HEK293 (cell line): ENCODE measurements at regions not wholly inside any gene's neighbourhood (a gene's known extent, or its start where the extent isn't known, plus 50 kb on each side); places are given as distances from the start of the nearest gene placed in this dataset.
A peak's percentile ranks its signal among the peaks of the same experiment; 100 is the strongest.

Experiments used
- BCL11B ChIP-seq: fragments of 450-650 bp; formaldehyde crosslinking; IDR thresholded peaks from 2 replicates; pipeline ENCODE4 v1.5.1; 2016; ENCODE audit warnings: low read depth, missing biosample characterization, missing genetic modification characterization
- EGR2 ChIP-seq: fragments of 450-650 bp; formaldehyde crosslinking; IDR thresholded peaks from 2 replicates; pipeline ENCODE4 v1.5.1; 2016; ENCODE audit warnings: low read depth, missing biosample characterization, missing genetic modification characterization
- FEZF1 ChIP-seq: fragments of 450-650 bp; formaldehyde crosslinking; IDR thresholded peaks from 2 replicates; pipeline ENCODE4 v1.5.1; 2016; ENCODE audit warnings: missing biosample characterization, missing genetic modification characterization
- HOXD13 ChIP-seq: sonication (generic); formaldehyde crosslinking; IDR thresholded peaks from 2 replicates; pipeline ENCODE4 v1.8.0; 2022; ENCODE audit warnings: missing genetic modification reagents, borderline replicate concordance
- KLF7 ChIP-seq: fragments of 450-650 bp; formaldehyde crosslinking; IDR thresholded peaks from 2 replicates; pipeline ENCODE4 v1.5.1; 2016; ENCODE audit warnings: missing biosample characterization, missing genetic modification characterization, borderline replicate concordance
- OVOL3 ChIP-seq: fragments of 450-650 bp; formaldehyde crosslinking; IDR thresholded peaks from 2 replicates; pipeline ENCODE4 v1.5.1; 2016; ENCODE audit warnings: missing biosample characterization, missing genetic modification characterization
- PRDM1 ChIP-seq: fragments of 450-650 bp; formaldehyde crosslinking; IDR thresholded peaks from 2 replicates; pipeline ENCODE4; 2016; ENCODE audit warnings: missing biosample characterization, missing genetic modification characterization
- SP7 ChIP-seq: fragments of 450-650 bp; formaldehyde crosslinking; IDR thresholded peaks from 2 replicates; pipeline ENCODE4 v1.5.1; 2016; ENCODE audit warnings: missing biosample characterization, missing genetic modification characterization
- ZBTB6 ChIP-seq: fragments of 450-650 bp; formaldehyde crosslinking; IDR thresholded peaks from 2 replicates; pipeline ENCODE4 v1.5.1; 2017; ENCODE audit warnings: missing biosample characterization, missing genetic modification characterization
- ZNF133 ChIP-seq: fragments of 450-650 bp; formaldehyde crosslinking; IDR thresholded peaks from 2 replicates; pipeline ENCODE4 v1.5.1; 2016; ENCODE audit warnings: missing biosample characterization, missing genetic modification characterization
- ZNF155 ChIP-seq: fragments of 450-650 bp; formaldehyde crosslinking; IDR thresholded peaks from 2 replicates; pipeline ENCODE4 v1.5.1; 2016; ENCODE audit warnings: missing biosample characterization, missing genetic modification characterization
- ZNF16 ChIP-seq: fragments of 450-650 bp; formaldehyde crosslinking; IDR thresholded peaks from 2 replicates; pipeline ENCODE4 v1.5.1; 2016; ENCODE audit warnings: low read depth, missing biosample characterization, missing genetic modification characterization
- ZNF19 ChIP-seq: fragments of 450-650 bp; formaldehyde crosslinking; IDR thresholded peaks from 2 replicates; pipeline ENCODE4; 2016; ENCODE audit warnings: missing biosample characterization, missing genetic modification characterization, low read depth
- ZNF221 ChIP-seq: fragments of 450-650 bp; formaldehyde crosslinking; IDR thresholded peaks from 2 replicates; pipeline ENCODE4 v1.5.1; 2017; ENCODE audit warnings: missing biosample characterization, missing genetic modification characterization, borderline replicate concordance
- ZNF248 ChIP-seq: fragments of 450-650 bp; formaldehyde crosslinking; IDR thresholded peaks from 2 replicates; pipeline ENCODE4 v1.5.1; 2017; ENCODE audit warnings: missing biosample characterization, missing genetic modification characterization
- ZNF274 ChIP-seq, 2 experiments: fragments of 200-500 bp in 1 of 2; fragments of 450-650 bp in 1 of 2; sonication (Bioruptor generic) in 1 of 2; formaldehyde crosslinking in 1 of 2; IDR thresholded peaks; 2 replicates each; pipeline versions ENCODE4 v1.5.1 to v1.6.1; 2014 to 2016; ENCODE audit warnings: borderline replicate concordance in 1 of 2, inconsistent platforms in 1 of 2, low read length in 1 of 2, missing biosample characterization in 1 of 2, missing genetic modification characterization in 1 of 2
- ZNF324 ChIP-seq: fragments of 450-650 bp; formaldehyde crosslinking; IDR thresholded peaks from 2 replicates; pipeline ENCODE4 v1.5.1; 2016; ENCODE audit warnings: missing biosample characterization, missing genetic modification characterization
- ZNF366 ChIP-seq: fragments of 450-650 bp; formaldehyde crosslinking; conservative IDR thresholded peaks from 2 replicates; pipeline ENCODE4 v1.5.1; 2016; ENCODE audit warnings: missing biosample characterization, missing genetic modification characterization
- ZNF416 ChIP-seq: fragments of 450-650 bp; formaldehyde crosslinking; IDR thresholded peaks from 2 replicates; pipeline ENCODE4 v1.5.1; 2016; ENCODE audit warnings: missing biosample characterization, missing genetic modification characterization
- ZNF426 ChIP-seq: fragments of 450-650 bp; formaldehyde crosslinking; IDR thresholded peaks from 2 replicates; pipeline ENCODE4 v1.5.1; 2017; ENCODE audit warnings: missing biosample characterization, missing genetic modification characterization, mild to moderate bottlenecking, inconsistent platforms, moderate library complexity
- ZNF501 ChIP-seq: fragments of 450-650 bp; formaldehyde crosslinking; IDR thresholded peaks from 2 replicates; pipeline ENCODE4 v1.5.1; 2016; ENCODE audit warnings: missing biosample characterization, missing genetic modification characterization
- ZNF555 ChIP-seq: fragments of 450-650 bp; formaldehyde crosslinking; conservative IDR thresholded peaks from 2 replicates; pipeline ENCODE4 v1.5.1; 2017; ENCODE audit warnings: missing biosample characterization, mild to moderate bottlenecking, missing genetic modification characterization, inconsistent platforms
- ZNF571 ChIP-seq: fragments of 450-650 bp; formaldehyde crosslinking; IDR thresholded peaks from 2 replicates; pipeline ENCODE4 v1.5.0; 2017; ENCODE audit warnings: missing biosample characterization, missing genetic modification characterization
- ZNF596 ChIP-seq: fragments of 450-650 bp; IDR thresholded peaks from 2 replicates; pipeline ENCODE4 v1.5.0; 2018; ENCODE audit warnings: missing biosample characterization, mild to moderate bottlenecking, missing genetic modification characterization, moderate library complexity
- ZNF600 ChIP-seq: fragments of 450-650 bp; formaldehyde crosslinking; IDR thresholded peaks from 2 replicates; pipeline ENCODE4 v1.5.1; 2016; ENCODE audit warnings: missing biosample characterization, missing genetic modification characterization
- ZNF692 ChIP-seq: fragments of 450-650 bp; formaldehyde crosslinking; IDR thresholded peaks from 2 replicates; pipeline ENCODE4 v1.5.1; 2016; ENCODE audit warnings: missing biosample characterization, missing genetic modification characterization
- ZNF777 ChIP-seq: fragments of 450-650 bp; formaldehyde crosslinking; IDR thresholded peaks from 2 replicates; pipeline ENCODE4 v1.5.1; 2017; ENCODE audit warnings: missing biosample characterization, missing genetic modification characterization, borderline replicate concordance
- ZNF837 ChIP-seq: fragments of 450-650 bp; formaldehyde crosslinking; IDR thresholded peaks from 2 replicates; pipeline ENCODE4 v1.5.1; 2016; ENCODE audit warnings: missing biosample characterization, missing genetic modification characterization
- ZSCAN30 ChIP-seq: fragments of 450-650 bp; IDR thresholded peaks from 2 replicates; pipeline ENCODE4 v1.5.1; 2018; ENCODE audit warnings: missing biosample characterization, mild to moderate bottlenecking, missing genetic modification characterization, moderate library complexity
- TF ChIP-seq, protein P1 (sequence below): fragments of 450-650 bp; formaldehyde crosslinking; IDR thresholded peaks from 2 replicates; pipeline ENCODE4 v1.5.1; 2016; ENCODE audit warnings: missing biosample characterization, missing genetic modification characterization
- TF ChIP-seq, protein P2 (sequence below): fragments of 450-650 bp; formaldehyde crosslinking; IDR thresholded peaks from 2 replicates; pipeline ENCODE4 v1.5.1; 2016; ENCODE audit warnings: missing biosample characterization, missing genetic modification characterization
- TF ChIP-seq, protein P3 (sequence below): sonication (generic); formaldehyde crosslinking; IDR thresholded peaks from 2 replicates; pipeline ENCODE4 v1.8.1; 2022; ENCODE audit warnings: mild to moderate bottlenecking, moderate library complexity, missing genetic modification reagents

- 0 out of 2 replicates have a peak, but pooled peaks have one; percentile 28 for TF ChIP-seq ZNF692
- no peak for TF ChIP-seq ZNF501 (tag by site-specific recombination)
- no peak for TF ChIP-seq ZNF571 (tag by site-specific recombination)
- TF ChIP-seq ZNF133: no peak
- no peak for TF ChIP-seq KLF7 (tag by site-specific recombination)
- no peak for TF ChIP-seq ZNF596 (tag by site-specific recombination)
- no peak for TF ChIP-seq HOXD13 (CRISPR knock-in tag)
- TF ChIP-seq ZNF366 (tag by site-specific recombination): no peak
- no peak for TF ChIP-seq ZNF777 (tag by site-specific recombination)
- TF ChIP-seq BCL11B: no peak
- no peak for TF ChIP-seq SP7
- TF ChIP-seq ZNF16 (tag by site-specific recombination): no peak
- no peak for TF ChIP-seq ZBTB6
- no peak for TF ChIP-seq ZNF837 (tag by site-specific recombination)
- TF ChIP-seq ZNF155 (tag by site-specific recombination): no peak
- TF ChIP-seq ZNF274 (IDR thresholded peaks at IDR 0.05; ENCODE audit: low read length): no peak
- no peak for TF ChIP-seq ZNF274 (tag by site-specific recombination; IDR thresholded peaks at IDR 0.05; ENCODE audit: borderline replicate concordance)
- no peak for TF ChIP-seq ZNF221 (tag by site-specific recombination)
- peak; percentile 48 for TF ChIP-seq PRDM1
- no peak for TF ChIP-seq ZNF555 (tag by site-specific recombination)
- no peak for TF ChIP-seq ZNF426 (tag by site-specific recombination)
- no peak for TF ChIP-seq ZNF19 (tag by site-specific recombination)
- TF ChIP-seq, protein P1, sequence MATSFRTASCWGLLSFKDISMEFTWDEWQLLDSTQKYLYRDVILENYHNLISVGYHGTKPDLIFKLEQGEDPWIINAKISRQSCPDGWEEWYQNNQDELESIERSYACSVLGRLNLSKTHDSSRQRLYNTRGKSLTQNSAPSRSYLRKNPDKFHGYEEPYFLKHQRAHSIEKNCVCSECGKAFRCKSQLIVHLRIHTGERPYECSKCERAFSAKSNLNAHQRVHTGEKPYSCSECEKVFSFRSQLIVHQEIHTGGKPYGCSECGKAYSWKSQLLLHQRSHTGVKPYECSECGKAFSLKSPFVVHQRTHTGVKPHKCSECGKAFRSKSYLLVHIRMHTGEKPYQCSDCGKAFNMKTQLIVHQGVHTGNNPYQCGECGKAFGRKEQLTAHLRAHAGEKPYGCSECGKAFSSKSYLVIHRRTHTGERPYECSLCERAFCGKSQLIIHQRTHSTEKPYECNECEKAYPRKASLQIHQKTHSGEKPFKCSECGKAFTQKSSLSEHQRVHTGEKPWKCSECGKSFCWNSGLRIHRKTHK (tag by site-specific recombination): no peak
- TF ChIP-seq, protein P2, sequence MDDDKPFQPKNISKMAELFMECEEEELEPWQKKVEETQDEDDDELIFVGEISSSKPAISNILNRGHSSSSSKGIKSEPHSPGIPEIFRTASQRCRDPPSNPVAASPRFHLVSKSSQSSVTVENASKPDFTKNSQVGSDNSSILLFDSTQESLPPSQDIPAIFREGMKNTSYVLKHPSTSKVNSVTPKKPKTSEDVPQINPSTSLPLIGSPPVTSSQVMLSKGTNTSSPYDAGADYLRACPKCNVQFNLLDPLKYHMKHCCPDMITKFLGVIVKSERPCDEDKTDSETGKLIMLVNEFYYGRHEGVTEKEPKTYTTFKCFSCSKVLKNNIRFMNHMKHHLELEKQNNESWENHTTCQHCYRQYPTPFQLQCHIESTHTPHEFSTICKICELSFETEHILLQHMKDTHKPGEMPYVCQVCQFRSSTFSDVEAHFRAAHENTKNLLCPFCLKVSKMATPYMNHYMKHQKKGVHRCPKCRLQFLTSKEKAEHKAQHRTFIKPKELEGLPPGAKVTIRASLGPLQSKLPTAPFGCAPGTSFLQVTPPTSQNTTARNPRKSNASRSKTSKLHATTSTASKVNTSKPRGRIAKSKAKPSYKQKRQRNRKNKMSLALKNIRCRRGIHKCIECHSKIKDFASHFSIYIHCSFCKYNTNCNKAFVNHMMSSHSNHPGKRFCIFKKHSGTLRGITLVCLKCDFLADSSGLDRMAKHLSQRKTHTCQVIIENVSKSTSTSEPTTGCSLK: no peak
- TF ChIP-seq OVOL3 (tag by site-specific recombination): no peak
- TF ChIP-seq, protein P3, sequence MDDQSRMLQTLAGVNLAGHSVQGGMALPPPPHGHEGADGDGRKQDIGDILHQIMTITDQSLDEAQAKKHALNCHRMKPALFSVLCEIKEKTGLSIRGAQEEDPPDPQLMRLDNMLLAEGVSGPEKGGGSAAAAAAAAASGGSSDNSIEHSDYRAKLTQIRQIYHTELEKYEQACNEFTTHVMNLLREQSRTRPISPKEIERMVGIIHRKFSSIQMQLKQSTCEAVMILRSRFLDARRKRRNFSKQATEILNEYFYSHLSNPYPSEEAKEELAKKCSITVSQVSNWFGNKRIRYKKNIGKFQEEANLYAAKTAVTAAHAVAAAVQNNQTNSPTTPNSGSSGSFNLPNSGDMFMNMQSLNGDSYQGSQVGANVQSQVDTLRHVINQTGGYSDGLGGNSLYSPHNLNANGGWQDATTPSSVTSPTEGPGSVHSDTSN: no peak
- TF ChIP-seq ZNF324 (tag by site-specific recombination): no peak
- no peak for TF ChIP-seq ZNF416
- no peak for TF ChIP-seq EGR2
- no peak for TF ChIP-seq ZNF248 (tag by site-specific recombination)
- 0 out of 2 replicates have a peak, but pooled peaks have one; percentile 16 for TF ChIP-seq ZSCAN30 (tag by site-specific recombination)
- TF ChIP-seq FEZF1 (tag by site-specific recombination): no peak; the same call in 1 of the 2 replicates
- TF ChIP-seq ZNF600: peak; percentile 60; the same call in 1 of the 2 replicates
Observed at GRCh38 chr10:44051584-44052385, 333.1 kb downstream of the CXCL12 start (continued).
